GM19395 (cell line): ENCODE measurements at regions not wholly inside any gene's neighbourhood (a gene's known extent, or its start where the extent isn't known, plus 50 kb on each side); places are given as distances from the start of the nearest gene placed in this dataset.

Experiments used
- ATAC-seq: cut with Tn5 transposase; IDR thresholded peaks from one replicate; pipeline ENCODE4 v1.9.1; 2021; ENCODE audit warnings: mild to moderate bottlenecking, moderate library complexity; ENCODE audit not compliant: unreplicated experiment

DNA sequence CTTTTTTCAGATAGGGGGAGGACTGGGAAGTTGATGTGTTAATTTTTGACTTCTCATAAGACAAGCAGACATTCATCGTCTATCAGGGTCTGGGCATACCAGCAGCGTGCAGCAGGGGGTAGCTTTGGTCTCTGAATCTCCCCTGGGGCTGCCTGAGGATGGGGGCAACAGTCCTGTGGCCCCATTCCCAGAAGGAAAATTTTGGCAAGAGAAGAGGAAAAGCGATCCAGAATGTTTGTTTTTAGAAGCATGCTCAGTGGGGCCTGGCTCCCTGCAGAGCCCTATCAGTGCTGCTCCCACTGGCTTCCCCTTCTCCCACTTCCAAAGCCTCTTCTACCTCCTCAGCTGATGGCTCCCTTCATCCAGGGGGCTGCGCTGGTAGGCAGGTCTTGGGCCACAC, 194.8 kb upstream of the IL12B start:
- no peak for ATAC-seq

DNA sequence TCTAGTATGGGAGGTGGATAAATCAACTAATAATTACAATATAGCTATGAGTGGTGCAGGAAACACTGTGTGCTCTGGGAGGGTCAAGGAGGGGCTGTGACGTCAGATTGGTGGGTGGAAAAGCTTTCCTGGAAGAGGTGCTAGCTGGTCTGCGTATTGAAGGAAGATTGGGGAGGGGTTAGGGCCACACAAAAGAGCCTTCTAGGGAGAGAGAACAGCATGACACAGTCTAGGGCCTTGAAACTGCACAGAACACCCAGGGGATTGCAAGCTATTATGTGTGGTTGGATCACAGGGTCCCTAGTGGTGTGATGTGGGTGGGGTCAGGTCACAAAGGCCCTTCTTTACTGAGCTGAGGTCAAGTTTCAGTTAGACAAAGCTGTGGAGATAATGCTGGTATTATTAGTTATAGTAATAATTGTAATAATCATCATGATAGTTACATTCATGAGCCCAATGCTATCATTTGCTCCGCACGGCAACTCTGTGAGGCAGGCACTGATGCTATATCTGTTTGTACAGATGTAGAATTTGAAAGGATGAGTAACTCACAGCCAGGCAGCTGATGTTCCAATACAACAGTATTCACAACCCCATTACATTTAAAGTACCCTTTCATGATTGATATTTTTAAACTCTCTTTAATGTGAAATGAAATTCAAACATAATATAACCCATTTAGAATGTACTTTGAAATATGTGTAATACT, 197.4 kb upstream of the IL12B start:
- ATAC-seq: no peak

DNA sequence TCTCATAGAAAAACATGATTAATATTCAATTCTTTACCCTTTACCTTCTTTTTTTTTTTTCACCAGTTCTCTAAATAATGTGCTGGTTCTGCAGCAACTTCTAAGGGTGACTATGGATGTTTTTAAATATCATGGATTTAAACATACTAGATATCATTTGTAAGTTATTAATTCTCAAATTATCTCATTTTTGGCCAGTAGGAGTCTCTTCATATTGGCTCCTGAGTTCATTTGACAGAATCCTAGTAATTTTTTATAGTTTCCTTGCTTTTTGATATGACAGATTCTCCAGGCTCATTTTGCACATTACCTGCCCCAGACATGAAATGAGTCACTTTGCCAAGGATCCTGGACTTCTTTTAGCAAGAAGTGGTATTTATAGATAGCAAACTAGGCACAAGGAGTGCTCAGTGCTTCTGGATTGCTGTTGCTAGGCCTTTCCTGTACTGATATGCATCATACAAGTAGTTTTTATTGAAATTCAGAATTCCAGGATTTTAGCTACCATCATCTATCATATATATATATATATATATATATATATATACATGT, 201.3 kb upstream of the IL12B start:
- ATAC-seq: no peak

DNA sequence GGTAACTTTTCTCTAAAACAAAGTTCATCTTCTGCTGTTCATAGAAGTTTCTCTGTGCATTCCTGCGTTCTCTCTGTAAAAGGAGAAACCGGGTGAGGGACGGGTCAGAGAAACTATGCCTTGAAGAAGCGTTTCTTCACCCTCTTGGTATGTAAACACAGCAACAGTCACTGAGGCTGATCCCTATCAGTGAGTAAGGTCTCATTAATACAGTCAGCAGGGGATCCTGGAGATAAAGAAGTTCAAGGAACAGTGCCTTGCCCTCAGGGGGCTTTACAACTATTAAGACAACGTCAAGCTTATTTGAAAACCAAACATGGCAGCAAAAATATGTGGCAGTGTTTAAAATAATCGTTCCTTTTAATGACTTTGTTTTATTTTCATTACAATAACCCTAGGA, 202.9 kb upstream of the IL12B start:
- ATAC-seq: no peak

DNA sequence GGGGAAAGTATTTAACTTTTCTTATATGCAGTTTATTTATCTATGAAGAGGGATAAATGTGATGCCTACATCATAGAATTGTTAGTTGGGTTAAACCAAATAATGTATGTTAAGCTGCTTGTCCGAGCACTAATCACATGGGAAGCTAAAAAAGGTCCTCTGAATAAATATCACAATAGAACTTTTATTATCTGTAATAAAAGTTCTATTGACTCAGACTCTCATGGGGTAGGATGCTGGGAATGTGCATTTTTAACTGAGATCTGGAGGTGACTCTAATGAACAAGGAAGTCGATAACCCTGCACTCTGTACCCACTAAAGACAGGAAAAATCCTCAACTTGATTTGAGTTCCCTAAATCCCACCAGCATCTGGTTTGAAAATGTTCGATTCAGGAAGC, 205.9 kb upstream of the IL12B start:
- ATAC-seq: no peak

DNA sequence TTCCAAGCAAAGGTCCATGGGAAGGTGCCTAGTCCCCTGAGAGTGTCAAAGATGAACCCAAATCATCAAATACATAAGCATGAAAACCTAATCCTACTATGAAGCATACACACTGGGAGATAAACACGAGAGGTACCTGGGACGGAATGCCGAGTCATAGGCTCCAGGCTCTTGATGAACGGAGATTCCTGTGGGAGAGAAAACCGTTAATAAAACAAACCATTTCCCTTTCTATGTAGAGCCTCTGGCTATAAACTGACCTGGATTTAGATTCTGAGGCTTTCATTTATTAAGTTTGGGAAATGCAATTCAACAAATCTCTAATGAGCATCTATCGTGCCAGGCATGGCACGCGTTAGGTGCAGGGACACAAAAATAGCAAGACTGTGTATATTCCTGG, 206.4 kb upstream of the IL12B start:
- ATAC-seq: no peak

DNA sequence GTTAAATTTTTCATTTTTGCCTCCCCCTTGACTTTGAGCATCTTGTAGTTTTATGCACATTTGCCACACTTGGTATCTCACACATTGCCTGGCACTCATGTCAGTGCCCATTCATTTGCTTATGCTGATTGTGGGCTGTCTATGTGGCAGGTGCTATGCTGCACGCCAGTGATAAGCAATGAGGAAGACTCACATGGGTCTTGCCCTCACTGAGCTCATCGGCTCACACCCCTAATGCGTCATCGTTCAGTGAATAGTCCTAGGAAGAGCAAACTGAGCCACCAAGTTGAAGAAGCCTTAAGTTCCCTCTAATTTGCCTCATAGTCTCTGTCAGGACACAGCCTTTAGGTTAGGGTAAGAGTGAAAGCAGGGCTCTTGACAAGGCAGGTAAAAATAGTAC, 209.4 kb upstream of the IL12B start:
- ATAC-seq: no peak

DNA sequence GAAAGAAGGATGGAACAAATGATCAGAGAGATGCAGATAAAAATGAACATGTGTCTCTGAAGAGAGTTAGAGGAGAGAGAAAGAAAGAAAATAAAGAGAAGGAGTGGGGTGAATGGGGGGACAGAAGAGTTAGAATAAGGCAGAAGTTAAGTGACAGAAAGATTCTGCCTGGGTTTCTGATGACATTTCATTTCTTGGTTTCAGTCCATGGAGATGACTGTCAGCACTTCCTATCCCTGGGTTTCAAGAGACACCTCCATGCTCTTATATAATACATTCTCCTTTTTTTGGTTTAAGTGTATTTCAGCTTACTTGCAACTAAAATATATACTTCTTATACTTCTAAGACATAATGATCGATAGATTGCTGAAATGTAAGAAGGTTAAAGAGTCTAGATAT, 213.0 kb upstream of the IL12B start:
- no peak for ATAC-seq

DNA sequence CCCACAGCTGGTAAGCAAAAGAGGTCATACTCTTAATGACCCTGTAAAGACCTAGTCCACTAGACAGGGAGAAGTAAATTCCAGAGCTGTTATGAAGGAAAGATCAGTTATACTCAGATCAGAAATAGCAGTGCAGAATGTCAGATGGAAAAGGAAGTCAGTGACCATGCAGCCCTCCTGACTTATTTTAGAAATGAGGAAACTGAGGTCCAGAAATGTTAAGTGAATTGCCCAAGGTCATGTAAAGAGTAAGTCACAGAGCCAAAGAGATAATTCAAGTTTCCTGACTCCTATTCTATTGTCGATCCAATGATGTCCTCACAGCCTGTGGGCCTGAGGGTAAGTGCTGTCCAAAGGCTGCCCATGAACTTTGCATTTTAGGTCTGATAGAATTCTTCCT, 214.9 kb upstream of the IL12B start:
- ATAC-seq: no peak

DNA sequence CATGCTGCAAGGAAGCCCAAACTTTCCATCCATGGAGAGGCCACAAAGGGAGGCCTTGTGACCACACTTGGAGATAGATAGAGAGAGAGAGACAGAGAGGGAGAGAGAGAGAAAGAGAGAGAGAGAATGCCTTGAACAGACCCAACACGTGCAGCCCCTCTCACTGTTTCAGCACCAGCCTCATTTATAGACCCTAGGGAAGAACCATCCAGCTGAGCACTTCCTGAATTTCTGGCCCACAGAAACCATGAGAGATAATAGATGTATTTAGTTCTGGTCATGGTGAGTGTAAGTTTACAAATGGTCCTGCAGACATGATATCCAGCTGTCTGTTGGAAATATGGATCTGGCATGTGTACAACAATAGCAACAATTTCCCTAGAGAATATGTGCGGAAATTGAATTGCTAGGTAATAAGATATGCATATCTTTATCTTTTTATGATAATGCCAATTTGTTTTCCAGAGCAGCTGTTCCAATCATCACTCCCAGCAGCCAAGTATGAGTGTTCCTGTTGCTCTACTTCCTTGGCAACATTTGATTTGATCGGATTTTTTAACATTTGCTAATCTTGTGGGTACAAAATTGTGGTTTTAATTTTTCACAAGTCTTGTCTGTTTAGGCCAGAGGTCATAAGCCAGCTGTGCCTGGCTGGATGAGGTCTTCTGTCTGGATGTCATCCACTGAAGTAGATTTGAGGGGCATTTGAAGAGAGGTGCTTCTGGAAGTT, 217.3 kb upstream of the IL12B start:
- ATAC-seq: no peak

DNA sequence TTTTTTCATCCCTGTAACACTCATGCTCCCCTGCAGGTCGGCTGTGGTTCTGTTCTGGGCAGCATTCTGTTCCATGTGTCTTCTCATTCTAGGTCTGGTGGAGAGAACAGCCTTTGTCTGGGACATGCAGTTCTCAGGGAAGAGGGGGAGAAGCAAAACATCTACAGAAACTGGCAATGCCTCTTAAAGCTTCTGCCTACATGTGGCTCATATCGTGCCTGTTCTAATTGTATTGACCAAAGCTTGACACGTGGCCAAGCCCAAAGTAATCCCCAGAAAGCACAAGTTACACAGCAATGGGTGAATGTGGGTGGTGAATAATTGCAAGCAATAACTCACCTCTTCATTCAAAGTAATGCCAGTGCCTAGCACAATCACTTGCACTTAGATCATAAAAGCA, 218.2 kb upstream of the IL12B start:
- no peak for ATAC-seq

DNA sequence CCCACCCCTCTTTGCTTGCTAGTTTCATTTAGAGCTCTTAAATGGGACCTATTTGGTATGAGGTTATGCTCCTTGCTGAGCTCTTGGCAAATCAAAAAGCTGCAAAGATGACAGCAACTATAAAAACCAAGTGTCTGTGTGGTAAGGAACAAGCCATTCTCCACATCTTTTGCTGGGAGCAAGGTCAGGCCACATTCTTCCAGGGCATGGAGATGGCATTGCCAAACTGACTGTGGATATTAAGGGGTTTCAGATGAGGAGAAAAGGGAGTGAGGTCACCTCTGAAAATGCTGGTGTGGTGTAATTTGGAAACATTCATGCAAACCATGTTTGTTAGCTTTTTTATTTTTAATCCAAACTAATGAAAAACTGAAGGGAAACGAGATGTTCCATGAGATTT, 218.8 kb upstream of the IL12B start:
- no peak for ATAC-seq

DNA sequence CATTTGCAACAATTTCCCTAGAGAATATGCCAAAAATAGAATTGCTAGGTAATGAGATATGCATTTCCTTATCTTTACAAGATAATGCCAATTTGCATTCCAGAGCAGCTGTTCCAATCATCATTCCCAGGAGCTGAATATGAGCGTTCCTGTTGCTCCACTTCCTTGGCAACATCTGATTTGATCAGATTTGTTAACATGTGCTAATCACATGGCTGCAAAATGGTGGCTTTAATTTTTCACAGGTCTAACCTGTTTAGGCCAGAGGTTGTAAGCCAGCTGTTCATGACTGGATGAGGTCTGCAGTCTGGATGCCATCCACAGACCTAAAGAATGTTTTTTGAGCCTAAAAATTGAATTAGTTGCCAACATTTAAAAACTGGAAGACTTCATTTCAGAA, 220.7 kb upstream of the IL12B start:
- no peak for ATAC-seq

DNA sequence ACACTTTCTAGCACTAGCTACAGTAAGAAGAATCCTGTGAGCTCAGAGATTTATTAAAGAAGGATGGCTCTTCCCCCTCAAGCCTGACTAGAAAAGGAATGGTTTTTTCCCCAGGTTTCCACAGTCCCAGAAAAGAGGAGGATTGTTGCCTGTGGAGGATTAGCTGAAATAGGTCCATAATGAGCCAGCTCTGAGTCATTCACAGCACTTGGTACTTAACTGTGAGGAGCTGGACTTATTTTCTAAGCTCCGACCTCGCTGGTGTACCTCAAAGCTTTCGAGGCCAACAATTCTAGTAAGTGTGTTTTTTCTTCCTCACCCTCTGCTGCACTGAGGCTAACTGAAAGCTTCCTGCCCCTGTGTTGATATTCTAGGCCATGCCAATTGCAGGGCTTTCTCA, 222.5 kb upstream of the IL12B start:
- ATAC-seq: no peak

DNA sequence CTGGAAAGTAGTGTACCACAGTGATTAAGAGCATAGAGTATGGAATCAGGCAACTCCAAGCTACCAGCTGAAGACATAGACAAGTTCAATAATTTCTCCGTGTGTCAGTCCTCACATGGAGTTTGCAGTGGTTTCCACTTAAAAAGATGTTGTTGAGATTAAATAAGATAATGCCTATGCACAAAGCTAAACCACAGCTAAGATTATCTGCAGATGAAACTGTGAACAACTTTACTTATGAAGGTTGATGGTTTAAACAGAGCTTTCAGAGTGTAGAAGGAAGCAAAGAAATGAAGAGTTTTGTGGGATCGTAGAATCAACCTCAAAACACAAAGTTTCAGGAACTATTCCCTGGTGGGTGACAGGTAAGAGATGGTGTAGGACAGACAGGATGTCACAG, 223.5 kb upstream of the IL12B start:
- no peak for ATAC-seq

DNA sequence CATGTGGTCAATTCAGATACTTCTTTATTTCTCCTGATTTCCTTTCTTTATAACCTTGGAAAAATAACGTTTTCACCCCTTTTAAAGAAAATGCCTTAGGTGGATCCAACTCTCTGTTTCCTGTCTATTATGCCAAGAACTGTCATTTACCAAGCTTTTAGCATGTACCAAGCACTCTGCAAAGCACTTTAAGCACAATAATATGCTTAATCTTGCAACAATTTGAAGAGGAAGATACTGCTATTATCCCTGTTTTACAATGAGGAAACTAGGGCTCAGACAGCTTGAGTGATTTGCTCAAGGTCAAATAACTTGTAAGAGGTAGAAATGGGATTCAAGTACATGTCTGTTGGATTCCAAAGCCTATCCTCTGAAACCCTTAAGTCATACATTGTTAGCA, 224.8 kb upstream of the IL12B start:
- ATAC-seq: no peak

DNA sequence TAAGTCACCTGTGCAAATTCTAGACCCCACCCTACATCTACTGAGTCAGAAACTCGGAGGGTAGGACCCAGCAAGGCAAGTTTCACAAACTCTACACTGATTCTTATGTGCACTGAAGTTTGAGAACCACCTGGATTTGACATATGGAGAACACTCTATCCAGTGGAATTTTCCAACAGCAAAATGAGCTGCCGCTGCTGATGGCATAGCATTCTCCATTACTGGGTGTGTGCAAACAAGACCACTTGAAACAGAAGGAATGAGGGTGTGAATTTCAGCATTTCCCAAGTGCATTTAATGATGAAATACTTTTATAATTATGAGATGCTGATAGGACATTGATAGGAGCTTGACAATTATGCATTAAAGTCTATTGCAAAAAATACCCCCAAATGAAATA, 229.1 kb upstream of the IL12B start:
- ATAC-seq: no peak

DNA sequence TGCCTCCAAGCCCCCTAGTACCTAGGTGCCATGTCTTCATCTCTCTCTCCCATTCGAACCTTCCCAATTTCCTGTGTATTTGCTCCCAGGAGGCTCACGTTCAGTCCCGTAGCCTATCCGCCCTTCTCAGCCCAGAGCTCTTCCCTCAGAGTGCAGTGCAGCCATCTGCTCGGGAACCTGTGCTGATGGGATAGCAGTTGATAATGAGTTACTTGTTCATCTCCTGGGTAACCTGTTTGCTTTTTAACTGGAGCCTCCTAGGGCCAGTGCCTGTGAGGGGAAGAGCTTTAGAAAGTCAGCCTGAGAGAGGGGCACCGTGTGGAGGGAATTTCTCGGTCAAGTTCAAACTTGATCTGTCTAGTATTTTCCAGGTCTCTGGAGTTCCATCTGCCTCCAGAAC, 229.8 kb upstream of the IL12B start:
- ATAC-seq: no peak

DNA sequence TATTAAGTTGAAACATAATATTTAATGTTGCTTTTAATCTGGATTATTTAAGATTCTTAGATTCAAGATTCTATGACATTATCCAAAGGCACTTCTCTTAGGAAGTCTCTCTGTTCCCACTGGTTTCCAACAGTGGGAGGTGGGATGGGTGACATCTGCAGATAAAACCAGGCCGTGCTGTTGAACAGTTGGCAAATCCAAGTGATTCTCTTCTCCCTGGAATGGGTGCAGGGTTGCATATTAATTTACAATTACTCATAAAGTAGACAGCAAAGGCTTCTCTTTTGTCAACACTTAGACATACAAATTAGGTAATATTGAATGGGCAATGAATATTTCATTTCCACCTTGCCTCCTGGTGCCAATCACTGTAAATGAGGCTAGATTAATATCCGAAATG, 233.7 kb upstream of the IL12B start:
- ATAC-seq: no peak

DNA sequence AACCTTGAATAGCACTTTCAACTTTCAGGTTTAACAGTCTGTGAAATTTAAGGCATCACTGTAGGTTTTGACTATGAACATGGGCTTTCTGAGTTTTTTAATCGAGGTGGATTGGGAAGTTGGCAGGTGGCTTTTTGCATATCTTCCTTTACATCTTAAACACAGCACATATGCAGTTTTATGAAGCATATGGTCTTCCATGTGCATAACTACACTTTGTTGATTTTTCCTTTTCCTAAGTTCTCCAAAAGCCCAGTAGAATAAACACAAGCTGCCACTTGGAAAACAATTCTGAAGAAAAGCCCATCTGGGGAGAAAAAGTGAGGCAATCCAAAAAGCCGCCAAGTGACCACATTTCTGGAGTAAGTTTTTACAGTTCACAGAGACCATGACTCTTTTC, 236.5 kb upstream of the IL12B start:
- ATAC-seq: no peak

DNA sequence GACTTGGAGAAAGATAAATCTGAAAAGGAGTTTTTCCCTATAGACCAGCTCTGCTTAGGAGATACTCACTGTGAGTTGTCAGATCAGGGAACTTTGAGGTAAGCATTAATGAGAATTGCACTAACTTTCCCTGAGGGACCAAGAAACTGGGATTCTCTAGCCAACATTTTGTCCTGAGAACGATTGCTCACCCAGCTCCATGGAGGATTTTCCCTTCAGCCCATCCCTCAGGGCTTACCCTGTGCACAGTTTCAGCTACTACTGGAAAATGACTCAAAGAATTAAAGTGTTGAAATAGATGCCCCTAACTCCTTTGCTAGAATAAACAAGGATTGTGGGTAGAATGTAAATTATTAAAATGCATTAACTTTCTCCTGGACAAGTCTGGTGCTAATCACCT, 237.2 kb upstream of the IL12B start:
- ATAC-seq: no peak

DNA sequence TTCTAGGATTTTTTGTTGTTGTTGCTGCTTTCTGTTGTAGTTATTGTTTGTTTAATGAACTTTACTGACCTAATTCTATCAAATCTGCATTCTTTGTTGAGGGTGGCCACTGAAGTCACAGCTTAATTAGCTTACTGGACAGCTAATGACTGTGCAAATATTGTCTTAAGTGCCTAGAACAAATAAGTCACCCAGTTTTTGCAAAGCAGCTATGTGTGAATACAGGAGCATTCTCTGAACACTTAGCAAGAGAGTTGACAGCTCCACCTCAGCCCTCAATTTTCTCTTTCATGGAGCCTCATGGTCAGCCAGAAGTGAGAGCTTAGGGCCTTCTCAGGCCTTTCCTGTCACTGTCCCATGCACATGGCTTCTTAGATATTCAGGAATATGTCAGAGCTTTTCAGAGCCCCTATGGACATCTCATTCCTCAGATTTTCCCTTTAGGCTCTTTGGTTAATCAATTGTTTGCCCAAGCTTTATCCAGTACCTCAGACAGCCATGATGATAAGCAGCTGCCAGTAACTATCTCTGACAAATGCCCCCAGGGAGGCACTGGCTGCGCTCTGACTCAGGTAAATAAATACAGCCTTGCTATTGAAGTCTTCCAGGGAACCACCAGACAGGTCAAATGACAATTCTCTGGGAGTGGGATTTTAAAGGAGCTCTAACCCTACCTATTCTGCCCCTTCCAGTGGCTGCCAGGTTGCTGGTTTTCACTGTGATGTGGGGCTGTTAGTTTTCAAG, 241.4 kb upstream of the IL12B start:
- ATAC-seq: no peak
